ENCODE measurements at regions not wholly inside any gene's neighbourhood (a gene's known extent, or its start where the extent isn't known, plus 50 kb on each side); places are given as distances from the start of the nearest gene placed in this dataset.
"Not testable (repeated sequence)": the region's sequence is repeated elsewhere in the genome, so short reads cannot be mapped to it uniquely, and the experiment has no call there.

DNA sequence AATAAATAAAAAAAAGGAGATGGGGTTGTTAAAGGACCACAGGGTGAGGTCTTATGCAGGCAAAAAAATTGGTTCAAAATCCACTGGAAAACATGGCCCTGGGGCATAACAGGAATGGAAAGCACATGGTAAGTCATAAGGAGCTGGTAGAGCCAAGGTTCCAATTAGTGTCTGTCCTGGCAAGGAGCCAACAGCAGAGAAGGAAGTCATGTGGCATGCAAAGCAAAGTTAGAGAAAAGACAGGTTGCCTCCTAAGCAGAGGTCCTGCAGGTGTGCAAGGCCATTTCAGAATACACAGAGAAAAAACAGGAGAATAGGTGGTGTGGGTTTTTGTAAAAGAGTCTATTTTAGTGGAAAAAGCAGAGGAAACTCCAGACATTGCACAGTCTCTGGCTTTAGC, 1881.7 kb downstream of the ARAP2 start:
- no peak for ATAC-seq
- no peak for DNase-seq (ENCODE audit: missing footprints)
- intact Hi-C loops (cut with DNase I) = no loop called here

DNA sequence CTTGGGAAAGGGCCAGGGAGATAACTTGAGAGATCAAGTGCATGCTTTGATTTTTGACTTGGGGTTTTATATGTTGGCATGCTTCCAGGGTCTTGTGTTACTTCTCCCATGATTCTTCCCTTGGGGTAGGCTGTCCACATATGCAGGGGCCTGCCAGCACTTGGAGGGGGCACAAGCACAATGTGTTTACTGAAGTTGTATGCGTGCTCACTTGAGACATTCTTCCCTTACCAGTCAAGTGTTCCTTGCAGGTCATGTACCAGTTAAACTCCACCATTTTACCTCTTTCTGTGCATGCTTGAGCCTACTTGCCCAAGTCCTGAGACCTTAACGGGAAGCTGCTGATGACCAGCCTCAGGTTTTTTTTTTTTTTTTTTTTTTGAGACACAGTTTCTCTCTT, 1880.5 kb downstream of the ARAP2 start:
- no peak for ATAC-seq
- no peak for DNase-seq (ENCODE audit: missing footprints)
- intact Hi-C loops (cut with DNase I) = no loop called here

DNA sequence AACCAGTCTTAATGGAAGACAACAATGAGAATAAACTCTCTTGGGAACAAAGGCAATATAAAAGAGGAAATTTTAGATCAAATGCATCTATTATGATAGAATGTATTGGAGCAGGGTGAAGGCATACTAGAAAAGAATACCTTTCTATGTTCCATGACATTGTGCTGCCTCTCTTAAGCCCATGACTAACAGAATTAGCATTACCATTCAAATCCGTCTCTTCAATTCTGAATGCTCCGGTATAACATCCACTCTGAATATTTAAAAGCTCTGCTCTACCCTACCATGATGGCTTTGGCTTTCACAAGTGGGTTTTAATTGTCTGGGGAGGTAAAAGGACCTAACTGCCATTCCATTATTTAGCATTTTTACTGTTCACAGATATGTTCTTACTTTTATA, 1878.4 kb downstream of the ARAP2 start:
- intact Hi-C loops (cut with DNase I) = no loop called here
- DNase-seq (ENCODE audit: missing footprints) = no peak
- no peak for ATAC-seq

DNA sequence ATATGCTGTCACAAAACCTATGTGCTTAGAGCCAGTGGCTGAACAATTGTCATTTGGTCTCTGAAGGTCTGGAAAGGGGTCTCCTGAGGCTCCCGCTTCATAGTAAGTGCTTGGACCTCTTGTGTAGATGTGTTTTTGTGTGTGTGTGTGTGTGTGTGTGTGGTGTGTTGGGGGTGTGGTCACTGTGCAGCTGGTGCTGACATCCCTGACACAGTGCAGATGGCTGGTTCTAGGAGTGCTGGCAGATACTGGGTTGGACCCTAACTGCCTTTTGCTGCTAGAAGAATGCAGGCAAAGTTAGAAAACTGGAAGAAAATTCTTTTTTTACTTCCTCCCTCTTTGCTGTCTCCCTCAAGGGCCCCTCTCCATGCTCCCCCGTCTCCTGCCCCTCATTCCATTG, 1872.6 kb downstream of the ARAP2 start:
- DNase-seq (ENCODE audit: missing footprints) = no peak
- intact Hi-C loops (cut with DNase I) = no loop called here
- peak; percentile 72 for ATAC-seq

DNA sequence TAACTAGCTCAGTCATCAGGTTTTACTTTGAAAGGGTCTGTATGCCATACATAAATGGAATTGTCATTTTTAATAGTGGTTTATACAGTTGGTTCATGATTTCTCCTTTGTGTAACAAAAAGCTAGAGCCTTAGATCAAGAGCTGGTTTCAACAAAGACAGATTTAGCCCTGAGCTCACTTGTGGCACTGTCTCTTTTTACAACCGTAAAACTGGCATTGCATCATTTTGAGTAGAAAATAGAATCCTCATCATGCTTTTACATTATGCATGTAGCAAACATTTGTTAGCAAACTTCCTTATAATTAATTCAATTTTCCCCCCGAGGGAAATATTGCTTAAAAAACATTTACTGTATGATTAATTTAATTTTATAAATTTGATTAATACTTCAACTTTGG, 1871.5 kb downstream of the ARAP2 start:
- intact Hi-C loops (cut with DNase I) = no loop called here
- ATAC-seq (no peak), DNase-seq (ENCODE audit: missing footprints) (no peak)

DNA sequence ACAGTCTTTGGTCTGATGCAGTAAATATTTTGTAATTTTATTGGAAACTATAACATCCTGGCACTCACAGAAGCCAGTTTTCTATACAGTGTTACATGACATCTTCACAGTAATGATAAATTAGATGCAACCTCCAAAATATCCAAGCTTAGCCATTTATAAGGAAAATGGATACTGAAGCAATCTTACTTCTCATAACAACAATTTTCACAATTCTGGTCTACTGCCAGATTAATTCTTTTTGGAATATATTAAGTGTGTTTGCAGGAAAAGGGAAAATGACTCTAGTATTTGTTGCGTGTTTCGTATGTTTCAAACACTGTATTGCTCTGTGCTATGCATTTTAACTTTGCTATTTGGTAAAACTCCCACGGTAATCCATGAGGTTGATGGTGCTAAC, 1870.9 kb downstream of the ARAP2 start:
- intact Hi-C loops (cut with DNase I) = no loop called here
- no peak for ATAC-seq
- DNase-seq (ENCODE audit: missing footprints) = no peak

DNA sequence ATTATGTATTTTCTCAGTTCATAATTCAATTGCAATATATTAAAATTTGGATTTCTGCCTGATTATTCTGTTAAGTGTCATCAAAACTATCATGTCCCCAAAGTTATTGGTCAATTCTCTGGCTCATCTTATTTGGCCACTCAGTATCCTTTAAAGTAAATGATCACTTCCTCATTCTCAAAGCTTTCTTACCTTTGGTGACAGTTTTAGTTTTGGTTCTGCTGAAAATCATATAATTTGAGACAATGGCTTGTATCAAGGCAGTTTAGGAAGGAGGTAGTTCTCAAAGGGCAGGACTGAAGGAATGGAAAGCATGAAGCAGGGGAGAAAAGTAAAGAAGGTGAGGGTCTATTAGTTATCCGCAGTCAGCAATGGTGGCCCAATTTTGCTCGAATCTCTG, 1832.1 kb downstream of the ARAP2 start:
- intact Hi-C loops (cut with DNase I) = no loop called here
- ATAC-seq = no peak
- DNase-seq (ENCODE audit: missing footprints) = no peak

DNA sequence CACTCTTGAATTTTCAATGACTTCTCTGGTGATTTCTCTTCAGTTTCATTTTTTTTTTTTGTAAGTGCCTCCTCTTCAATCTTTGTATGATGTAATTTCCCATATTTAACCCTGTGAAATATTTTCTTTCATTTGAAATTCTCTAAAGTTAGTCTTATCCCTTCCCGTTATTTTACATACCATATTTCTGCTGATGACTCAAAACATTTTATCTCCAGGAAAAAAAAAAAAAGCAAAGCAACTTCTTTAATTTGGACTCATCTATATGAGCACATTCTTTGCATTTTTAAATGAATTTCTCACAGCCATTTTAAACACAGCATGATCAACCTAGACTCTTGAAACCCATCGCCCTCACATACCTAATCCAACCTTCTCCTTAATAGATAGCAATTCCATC, 1831.4 kb downstream of the ARAP2 start:
- no peak for DNase-seq (ENCODE audit: missing footprints)
- ATAC-seq = no peak

DNA sequence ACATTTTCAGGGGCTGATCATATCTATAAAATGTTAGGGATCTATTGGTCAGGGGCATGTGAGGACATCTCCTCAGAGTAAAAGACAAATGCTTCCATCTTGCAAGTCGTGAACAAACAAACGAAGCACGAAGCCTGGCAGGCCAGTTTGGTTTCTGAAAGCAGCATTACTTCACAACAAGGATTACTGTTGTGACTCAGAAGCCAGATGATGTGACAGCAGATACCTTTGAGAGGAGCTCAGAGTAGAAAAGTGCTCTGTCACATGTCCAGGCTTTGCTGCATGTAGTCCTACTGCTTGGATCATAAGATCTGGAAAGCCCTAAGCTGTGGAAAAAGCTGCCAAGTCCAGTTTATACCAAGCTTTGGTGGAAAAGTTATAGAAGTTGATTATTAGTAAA, 1827.2 kb downstream of the ARAP2 start:
- intact Hi-C loops (cut with DNase I) = no loop called here
- DNase-seq (ENCODE audit: missing footprints) = no peak
- ATAC-seq = no peak

More for the DNA sequence above, 1831.4 kb downstream of the ARAP2 start:
- intact Hi-C loops (cut with DNase I) = no loop called here

DNA sequence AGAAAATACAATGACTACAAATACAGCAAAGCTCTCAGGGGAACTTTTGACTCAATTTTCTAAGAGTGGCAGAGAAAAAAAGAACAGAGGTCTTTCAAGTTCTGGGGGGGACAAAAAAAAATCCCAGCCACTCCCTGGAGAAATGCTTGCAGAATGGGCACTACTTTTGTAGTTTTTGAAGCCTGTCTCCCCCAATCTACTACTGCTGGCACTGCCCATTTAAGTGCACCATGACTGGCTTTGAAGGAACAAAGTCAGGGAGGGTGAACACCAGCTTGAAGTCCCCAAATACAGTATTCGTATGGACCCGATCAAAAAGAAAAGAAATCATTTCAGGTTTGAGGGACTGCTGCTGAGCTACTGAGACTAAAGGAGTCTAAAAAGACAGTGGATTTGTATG, 1824.4 kb downstream of the ARAP2 start:
- intact Hi-C loops (cut with DNase I) = no loop called here
- DNase-seq (ENCODE audit: missing footprints) (no peak), ATAC-seq (no peak)

DNA sequence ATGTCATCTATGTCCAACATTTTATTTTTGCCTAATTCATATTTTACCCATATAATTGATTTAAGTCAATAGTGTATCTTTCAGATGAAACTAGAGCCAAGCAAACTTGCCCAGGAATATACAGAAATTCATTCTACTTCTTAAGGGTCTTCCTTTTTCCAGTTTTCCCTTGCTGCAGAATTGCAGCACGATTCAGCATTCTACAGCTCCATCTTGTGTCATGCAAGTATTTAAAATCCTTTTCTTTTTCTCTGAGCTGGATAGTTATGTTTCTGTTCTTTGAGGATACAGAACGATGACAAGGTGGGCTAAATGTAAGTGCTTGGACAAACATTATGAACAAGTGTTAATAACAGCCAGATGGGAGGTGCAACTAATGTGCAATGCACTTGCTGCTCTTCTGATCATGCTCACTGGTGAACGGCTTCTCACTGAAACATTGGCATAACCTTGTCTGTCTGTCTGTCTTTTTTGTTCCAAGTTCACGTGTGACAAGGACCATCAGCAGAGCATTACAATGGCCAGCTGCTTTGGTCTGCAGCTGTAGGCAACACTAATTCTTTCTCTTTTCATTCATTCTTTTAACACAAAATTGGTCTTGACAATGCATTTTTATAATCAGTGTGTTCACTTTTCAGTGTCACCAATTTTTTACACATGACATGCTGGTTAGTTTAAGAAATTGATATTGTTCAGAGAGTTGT, 1821.7 kb downstream of the ARAP2 start:
- no peak for ATAC-seq
- intact Hi-C loops (cut with DNase I) = no loop called here
- no peak for DNase-seq (ENCODE audit: missing footprints)

DNA sequence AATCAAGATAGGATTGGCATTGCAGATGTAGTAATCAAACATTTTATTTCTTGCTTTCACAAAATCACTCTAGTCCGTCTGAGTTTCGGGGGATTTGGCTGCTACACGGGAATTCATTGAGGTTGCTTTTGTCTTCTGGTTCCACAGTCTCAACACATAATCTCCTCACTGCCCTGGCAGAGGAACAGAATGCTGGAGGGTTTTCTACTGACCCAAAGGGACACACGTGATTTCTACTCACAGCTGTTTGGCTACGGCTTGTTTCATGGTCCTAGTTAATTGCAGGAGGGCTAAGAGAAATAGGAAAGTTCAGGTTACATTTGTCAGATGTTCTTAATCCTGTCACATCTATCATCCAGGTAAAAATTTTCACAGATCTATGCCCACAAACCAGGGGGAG, 1811.6 kb downstream of the ARAP2 start:
- no peak for DNase-seq (ENCODE audit: missing footprints)
- no peak for ATAC-seq
- intact Hi-C loops (cut with DNase I) = no loop called here

DNA sequence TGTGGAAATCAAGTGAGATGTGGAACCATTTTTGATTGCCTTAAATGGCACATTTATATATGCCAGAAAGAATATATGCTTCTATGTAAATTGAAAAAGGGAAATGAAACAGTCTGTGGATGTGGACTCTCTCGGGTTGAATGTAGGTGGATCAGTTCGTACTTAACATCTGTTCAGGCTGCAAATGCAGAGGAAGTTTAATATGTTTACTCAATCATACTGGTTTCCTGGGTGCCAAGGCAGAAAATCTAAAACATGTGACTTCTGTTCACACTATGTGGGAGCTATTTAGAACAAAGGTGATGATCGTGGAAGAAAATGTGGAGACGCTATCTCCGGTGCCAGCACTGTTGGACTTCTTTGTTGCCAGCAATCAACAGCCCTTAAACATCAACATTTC, 1809.9 kb downstream of the ARAP2 start:
- ATAC-seq; DNase-seq (ENCODE audit: missing footprints); intact Hi-C loops (cut with DNase I): not testable (repeated sequence)

DNA sequence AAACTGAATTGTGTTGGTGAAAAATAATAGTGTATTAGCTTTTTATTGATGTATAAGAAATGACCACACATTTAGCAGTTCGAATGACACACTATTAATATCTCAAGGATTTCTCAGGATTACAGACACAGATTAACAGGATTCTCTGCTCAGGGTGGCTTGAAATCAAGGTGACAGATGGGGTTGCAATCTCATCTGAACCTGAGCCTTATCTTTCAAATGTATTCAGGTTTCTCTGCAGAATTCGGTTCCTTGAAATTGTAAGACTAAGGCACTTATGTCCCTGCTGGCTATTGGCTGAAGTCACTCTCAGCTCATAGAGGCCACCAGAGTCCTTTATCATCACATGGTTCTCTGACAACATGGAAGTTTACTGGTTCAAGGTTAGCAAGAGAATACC, 1780.1 kb downstream of the ARAP2 start:
- intact Hi-C loops (cut with DNase I) = no loop called here
- DNase-seq (ENCODE audit: missing footprints) (no peak), ATAC-seq (no peak)

DNA sequence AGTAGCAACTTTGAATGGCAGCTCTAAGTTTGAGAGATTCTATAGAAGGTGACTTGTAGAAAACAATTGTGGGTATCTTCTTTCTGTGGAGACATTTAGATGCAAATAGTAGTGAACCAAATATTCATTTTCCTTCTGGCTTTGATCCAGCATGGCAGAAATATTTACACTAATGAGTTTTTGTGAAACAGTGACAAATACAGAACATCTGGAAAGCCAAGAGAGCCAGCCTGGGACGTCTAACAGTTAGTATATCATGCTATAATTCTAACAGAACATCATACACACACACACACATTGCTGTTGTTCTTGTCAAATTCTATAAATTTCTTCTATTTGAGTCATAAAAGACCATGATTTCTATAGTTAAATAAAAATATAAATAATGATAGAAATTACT, 1777.9 kb downstream of the ARAP2 start:
- no peak for DNase-seq (ENCODE audit: missing footprints)
- intact Hi-C loops (cut with DNase I) = no loop called here
- ATAC-seq = no peak

DNA sequence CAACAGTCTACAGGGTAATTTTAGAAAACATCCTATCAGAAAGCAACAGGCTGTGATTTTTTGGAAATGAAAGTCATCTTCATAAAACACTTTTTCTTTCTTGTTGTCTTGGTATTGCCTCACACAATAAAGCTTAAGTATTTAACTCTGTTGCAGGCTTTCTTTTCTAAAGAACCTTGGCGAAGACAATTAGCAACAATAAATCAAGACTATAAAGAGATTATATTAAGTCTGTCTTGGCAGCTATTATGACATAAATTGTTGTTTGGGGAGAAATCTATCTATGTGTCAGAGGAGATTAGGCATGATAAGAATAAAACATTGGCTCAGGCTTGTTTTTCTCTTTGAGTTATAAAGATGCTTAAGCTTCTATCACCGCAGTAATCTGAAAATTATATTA, 1774.8 kb downstream of the ARAP2 start:
- ATAC-seq (no peak), DNase-seq (ENCODE audit: missing footprints) (no peak)
- intact Hi-C loops (cut with DNase I) = no loop called here

DNA sequence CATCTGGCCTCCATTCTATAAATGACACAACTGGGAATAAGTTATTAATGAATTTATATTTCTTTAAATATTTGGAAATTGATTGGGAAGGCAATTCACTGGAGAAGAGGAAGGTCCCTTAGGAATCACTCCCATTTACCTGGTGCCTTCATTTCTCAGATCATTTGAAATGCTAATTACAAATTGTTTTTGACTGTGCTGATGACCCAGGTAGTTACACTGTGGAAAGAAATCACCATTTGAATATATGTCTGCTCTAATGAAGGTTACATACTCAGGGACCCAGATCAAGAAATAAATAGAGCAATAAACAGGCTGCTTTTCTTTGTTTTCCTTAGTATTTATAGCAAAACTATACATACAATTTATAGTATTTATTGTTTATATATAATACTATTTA, 1759.1 kb downstream of the ARAP2 start:
- DNase-seq (ENCODE audit: missing footprints) (no peak), ATAC-seq (no peak)
- intact Hi-C loops (cut with DNase I) = no loop called here

DNA sequence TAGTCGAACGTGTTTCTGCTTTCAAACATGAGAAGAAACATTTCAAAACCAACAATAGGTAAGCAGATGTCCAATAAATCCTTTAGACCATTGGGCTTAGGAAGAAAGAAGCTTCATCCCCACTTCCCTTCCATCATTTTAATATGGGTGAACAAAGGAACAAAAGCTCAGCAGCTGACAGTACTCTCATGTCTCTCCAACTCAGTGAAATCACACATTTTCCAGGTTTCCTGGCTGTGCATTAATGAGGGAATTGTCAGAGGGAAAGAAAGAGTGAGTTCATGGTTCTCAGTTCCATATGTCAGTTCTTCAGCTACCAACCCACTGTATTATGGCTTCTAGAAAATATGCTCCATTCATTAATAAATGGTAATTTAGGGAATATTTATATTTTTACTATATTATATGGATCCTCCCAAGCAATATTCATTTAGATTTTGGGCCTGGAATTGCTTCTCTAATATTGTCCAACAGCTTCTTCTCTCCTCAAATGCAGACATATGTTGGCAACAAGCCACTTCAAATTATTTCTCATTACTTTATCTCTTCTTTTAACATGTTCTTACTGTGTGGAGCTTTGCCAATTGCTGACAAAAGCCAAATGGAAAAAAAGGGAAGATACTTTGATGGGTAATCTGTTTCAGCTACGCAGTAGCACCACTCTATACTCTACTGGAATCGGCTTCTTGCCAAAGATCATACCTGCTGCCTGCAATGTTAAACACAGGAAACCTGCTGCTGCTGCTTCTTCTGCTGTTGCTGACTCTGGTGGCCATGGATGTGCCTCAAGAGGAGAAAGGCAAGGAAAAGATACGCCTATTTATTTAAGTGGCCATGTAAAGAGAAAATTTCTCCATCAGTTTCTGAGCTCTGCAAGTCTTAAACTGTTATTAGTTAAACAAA, 1757.6 kb downstream of the ARAP2 start:
- intact Hi-C loops (cut with DNase I) = no loop called here
- ATAC-seq (no peak), DNase-seq (ENCODE audit: missing footprints) (no peak)

DNA sequence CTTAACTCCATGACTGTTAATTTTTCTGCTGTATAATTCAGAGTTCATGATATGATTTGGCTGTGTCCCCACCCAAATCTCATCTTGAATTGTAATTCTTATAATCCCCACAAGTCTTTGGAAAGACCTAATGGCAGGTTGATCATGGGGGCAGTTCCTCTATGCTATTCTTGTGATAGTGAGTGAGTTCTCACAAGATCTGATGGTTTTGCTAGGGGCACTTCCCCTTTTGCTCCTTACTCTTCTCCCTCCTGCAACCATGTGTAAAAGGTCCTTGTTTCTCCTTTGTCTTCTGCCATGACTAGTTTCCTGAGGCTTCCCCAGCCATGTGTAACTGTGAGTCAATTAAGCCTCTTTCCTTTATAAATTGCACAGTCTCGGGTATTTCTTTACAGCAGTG, 1751.9 kb downstream of the ARAP2 start:
- DNase-seq (ENCODE audit: missing footprints) (no peak), ATAC-seq (no peak)
- intact Hi-C loops (cut with DNase I) = no loop called here

DNA sequence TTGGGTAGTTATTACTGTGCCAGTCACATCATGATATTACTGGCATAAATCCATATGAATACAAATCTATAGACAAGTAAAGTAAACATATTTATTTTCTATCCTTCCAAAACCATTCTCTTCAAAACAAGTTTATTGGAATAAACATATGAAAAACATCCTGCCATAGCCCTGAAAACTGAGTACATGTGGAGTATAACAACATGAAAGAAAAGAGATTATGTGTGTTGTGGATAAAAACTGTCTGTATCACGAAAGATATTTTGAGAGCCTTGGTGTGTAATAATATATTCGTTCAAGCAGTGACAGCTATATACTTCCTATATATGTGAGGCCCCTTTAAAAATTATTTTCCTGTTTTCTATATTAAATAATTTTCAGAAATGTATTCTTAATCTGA, 1742.2 kb downstream of the ARAP2 start:
- ATAC-seq (no peak), DNase-seq (ENCODE audit: missing footprints) (no peak)
- intact Hi-C loops (cut with DNase I) = no loop called here
